ENCODE measurements at regions not wholly inside any gene's neighbourhood (a gene's known extent, or its start where the extent isn't known, plus 50 kb on each side); places are given as distances from the start of the nearest gene placed in this dataset.

DNA sequence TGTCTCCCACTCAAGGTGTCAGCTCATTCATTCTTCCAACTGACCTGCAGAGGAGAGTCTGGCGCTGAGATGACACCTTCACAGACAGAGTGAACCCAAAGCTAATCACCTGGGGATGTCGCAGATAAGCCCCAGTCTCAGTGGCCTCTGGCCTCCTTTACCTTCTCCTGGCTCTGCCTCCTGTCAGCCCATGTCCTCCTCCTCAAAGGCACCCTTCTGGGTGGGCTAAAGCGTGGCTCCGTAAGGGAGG lies 194.1 kb downstream of the MIB1 start:
- H3K4me1 ChIP-seq (ENCODE audit: insufficient read depth) = no peaks in the 10 kb centered on the region
- WGBS (ENCODE audit: low lambda C conversion rate, missing lambda C conversion rate) = 71% methylated on average over 4 of the region's 4 CpGs
- H3K79me2 ChIP-seq = no peaks in the 10 kb centered on the region
- no peaks in the 10 kb centered on the region for H4K20me1 ChIP-seq (ENCODE audit: insufficient read depth, poor library complexity, severe bottlenecking)
- H3K9me2 ChIP-seq (replicated peaks; ENCODE audit: insufficient read depth) = no peaks in the 10 kb centered on the region
- H3K9me3 ChIP-seq (ENCODE audit: low read depth) = no peaks in the 10 kb centered on the region
- H3K4me3 ChIP-seq = no peak overlapping the region
- no peak for DNase-seq (ENCODE audit: low spot score)
- no peaks in the 10 kb centered on the region for H3K27me3 ChIP-seq
- no peak overlapping the region for H3K27ac ChIP-seq
- no peak overlapping the region for H2AFZ ChIP-seq
- TF ChIP-seq CTCF (IDR thresholded peaks at IDR 0.05; ENCODE audit: poor library complexity) (no peak), EZH2 (IDR thresholded peaks at IDR 0.05; ENCODE audit: borderline replicate concordance) (no peak)
- H3K36me3 ChIP-seq (replicated peaks; ENCODE audit: insufficient read depth, low read depth) = no peaks in the 10 kb centered on the region
- H3K4me2 ChIP-seq = no peak overlapping the region

GRCh38 chr18:21943456-21943855 lies 202.9 kb downstream of the MIB1 start:
- WGBS (ENCODE audit: low lambda C conversion rate, missing lambda C conversion rate) = 87% methylated on average over 4 of the region's 4 CpGs

DNA sequence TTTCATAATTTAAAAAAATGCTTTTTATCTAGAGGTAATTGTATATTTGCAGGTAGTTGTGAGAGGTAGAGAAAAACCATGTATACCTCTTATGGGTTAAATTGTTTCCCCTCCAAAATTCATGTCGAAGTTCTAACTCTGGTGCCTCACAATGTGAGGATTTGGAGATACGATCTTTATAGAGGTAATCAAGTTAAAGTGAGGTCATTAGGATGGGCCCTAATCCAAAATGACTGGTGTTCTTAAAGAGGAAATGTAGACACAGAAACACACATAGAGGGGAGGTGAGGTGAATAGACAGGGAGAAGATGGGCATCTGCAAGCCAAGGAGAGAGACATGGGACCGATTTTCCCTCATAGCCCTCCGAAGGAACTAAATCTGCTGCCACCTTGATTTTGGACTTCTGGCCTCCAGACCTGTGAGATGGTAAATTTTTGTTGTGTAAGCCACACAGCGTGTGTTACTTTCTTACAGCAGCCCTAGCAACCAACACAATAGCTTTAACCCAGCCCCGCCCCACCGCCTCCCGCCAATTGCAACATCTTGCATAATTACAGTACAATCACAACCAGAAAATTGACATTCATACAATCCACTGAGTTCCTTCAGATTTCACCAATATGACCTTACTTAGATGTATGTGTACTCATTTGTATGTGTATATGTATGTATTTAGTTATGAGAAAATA lies 208.9 kb downstream of the MIB1 start:
- Histone ChIP-seq H3K9me3 (ENCODE audit: low read depth) (no peaks in the 10 kb centered on the region), H3K27me3 (no peaks in the 10 kb centered on the region), H2AFZ (no peak overlapping the region), H3K9me2 (replicated peaks; ENCODE audit: insufficient read depth) (no peaks in the 10 kb centered on the region), H3K79me2 (no peaks in the 10 kb centered on the region), H3K4me3 (no peak overlapping the region), H3K27ac (no peak overlapping the region), H3K36me3 (replicated peaks; ENCODE audit: insufficient read depth, low read depth) (no peaks in the 10 kb centered on the region), H3K4me1 (ENCODE audit: insufficient read depth) (no peaks in the 10 kb centered on the region), H3K4me2 (no peak overlapping the region), H4K20me1 (ENCODE audit: insufficient read depth, poor library complexity, severe bottlenecking) (no peaks in the 10 kb centered on the region)
- TF ChIP-seq EZH2phosphoT487 (IDR thresholded peaks at IDR 0.05; ENCODE audit: low read depth, severe bottlenecking, unreplicated experiment) (no peak), EZH2 (IDR thresholded peaks at IDR 0.05; ENCODE audit: borderline replicate concordance) (no peak), CTCF (IDR thresholded peaks at IDR 0.05; ENCODE audit: poor library complexity) (no peak)
- 77% methylated on average over 8 of the region's 8 CpGs for WGBS (ENCODE audit: low lambda C conversion rate, missing lambda C conversion rate)
- DNase-seq (ENCODE audit: low spot score) = no peak

More at GRCh38 chr18:21943456-21943855, 202.9 kb downstream of the MIB1 start:
- Histone ChIP-seq H3K79me2 (no peaks in the 10 kb centered on the region), H3K4me2 (no peak overlapping the region), H3K9me2 (replicated peaks; ENCODE audit: insufficient read depth) (no peaks in the 10 kb centered on the region), H3K9me3 (ENCODE audit: low read depth) (no peaks in the 10 kb centered on the region), H3K27me3 (no peaks in the 10 kb centered on the region), H3K4me1 (ENCODE audit: insufficient read depth) (no peaks in the 10 kb centered on the region), H3K27ac (no peak overlapping the region), H3K36me3 (replicated peaks; ENCODE audit: insufficient read depth, low read depth) (no peaks in the 10 kb centered on the region), H3K4me3 (no peak overlapping the region), H4K20me1 (ENCODE audit: insufficient read depth, poor library complexity, severe bottlenecking) (no peaks in the 10 kb centered on the region), H2AFZ (no peak overlapping the region)
- no peak for TF ChIP-seq EZH2phosphoT487 (IDR thresholded peaks at IDR 0.05; ENCODE audit: low read depth, severe bottlenecking, unreplicated experiment)
- TF ChIP-seq CTCF (IDR thresholded peaks at IDR 0.05; ENCODE audit: poor library complexity) = no peak
- TF ChIP-seq EZH2 (IDR thresholded peaks at IDR 0.05; ENCODE audit: borderline replicate concordance) = no peak
- DNase-seq (ENCODE audit: low spot score) = no peak

Measured in hepatocyte (in vitro differentiated cells).